Jurkat, Clone E6-1 (cell line): ENCODE measurements at regions not wholly inside any gene's neighbourhood (a gene's known extent, or its start where the extent isn't known, plus 50 kb on each side); places are given as distances from the start of the nearest gene placed in this dataset.
A peak's percentile ranks its signal among the peaks of the same experiment; 100 is the strongest.

ENCODE experiments used
- DNase-seq: peaks from one replicate; pipeline ENCODE4 v3.0.0-alpha.2; 2011; ENCODE audit warnings: low read depth, low spot score
- H3K4me3 ChIP-seq: 2 replicates; pipeline ENCODE4 v1.5.1; 2011; ENCODE audit warnings: mild to moderate bottlenecking, low read length, control low read depth, moderate library complexity

DNA sequence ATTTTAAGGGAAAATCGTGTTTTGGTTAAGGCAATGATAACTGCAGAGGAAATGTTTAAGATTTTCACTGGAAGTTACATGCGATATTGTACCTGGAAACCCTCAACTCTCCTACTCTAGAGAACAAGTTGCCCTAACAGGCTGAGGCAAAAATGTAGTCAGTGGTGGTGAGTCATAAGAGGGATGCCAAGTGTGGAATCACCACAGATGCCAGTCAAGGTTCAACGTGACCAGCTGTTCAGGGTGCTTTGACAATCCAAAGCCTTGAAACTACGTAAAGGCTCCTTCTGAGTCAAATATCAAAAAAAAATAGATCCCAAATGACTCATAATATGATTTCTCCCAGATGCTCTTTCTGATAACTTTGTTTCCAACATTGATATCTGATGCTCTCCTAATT is 77.9 kb upstream of the AFF2 start:
- H3K4me3 ChIP-seq = no peak overlapping the region
- no peak for DNase-seq

DNA sequence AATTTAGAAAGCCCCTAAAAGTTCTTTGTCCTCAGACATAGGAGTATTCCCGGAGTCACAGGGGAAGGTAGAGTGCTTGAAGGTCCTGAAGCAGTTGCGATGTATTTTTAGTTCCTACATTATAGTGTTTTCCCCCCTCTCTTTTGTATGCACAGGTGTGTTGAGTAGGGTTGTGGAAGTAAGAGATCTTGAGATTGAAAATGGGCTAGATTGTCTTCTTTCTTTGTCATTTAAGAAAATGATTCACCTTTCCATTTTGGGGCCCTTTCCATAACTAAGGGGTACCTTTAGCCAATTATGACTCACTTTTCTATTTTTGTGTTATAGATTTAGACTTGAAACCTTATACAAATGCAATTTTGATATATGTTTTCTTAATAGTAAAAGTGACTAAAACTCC is 75.8 kb upstream of the AFF2 start:
- no peak for DNase-seq

DNA sequence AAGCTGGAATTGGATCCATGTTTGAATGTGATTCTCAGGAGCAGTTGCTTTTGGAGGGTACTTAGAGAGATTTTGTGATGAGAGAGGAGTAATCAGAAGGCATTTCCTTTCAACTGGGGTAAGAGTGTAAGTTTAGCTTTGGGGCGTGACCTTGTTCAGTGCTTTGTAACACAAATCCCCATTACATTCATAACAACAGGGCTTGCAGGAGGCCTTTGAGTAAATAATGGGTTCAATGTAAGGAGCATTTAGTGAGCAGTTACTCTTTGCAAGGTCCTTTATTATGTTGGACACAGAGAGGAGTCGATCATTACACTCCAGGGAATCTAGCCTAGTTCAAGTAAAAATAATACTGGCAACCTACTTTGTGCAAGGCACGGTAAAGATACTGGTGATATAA is 74.0 kb upstream of the AFF2 start:
- H3K4me3 ChIP-seq = no peak overlapping the region
- no peak for DNase-seq

More for the DNA sequence above, 75.8 kb upstream of the AFF2 start:
- H3K4me3 ChIP-seq = no peak overlapping the region

DNA sequence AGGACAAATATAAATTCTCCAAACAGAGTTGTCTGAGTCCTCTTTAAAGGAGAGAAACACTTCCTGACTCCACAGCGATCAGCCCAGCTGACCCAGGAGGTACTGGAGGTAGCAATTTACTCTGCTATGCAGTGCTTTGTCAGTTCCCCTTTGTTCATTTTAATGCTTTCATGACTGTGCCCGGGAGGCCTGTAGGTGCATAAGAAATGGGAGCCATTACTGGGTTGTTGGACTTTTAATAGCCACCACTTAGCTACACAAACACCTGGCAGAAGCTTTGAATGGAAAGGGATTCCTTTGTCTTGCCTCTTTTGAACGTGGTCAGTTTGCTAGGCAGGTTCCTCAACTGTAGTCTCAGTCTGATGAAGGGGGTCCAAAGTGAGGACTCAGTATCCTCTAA is 59.0 kb upstream of the AFF2 start:
- no peak for DNase-seq
- no peak overlapping the region for H3K4me3 ChIP-seq

DNA sequence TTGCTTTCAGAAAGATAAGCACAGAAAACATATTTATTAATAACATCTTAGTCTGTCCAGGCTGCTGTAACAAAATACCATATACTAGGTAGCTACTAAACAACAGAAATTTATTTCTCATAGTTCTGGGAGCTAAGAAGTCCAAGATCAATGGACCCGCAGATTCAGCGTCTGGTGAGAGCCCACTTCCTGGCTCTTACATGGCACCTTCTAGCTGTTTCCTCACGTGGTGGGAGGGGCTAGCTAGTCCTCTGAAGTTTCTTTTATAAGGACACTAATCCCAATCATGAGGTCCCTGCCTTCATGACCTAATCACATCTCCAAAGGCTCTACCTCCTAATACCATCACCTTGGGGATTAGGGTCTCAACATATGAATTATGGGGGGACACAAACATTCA is 57.2 kb upstream of the AFF2 start:
- DNase-seq = peak; percentile 35

DNA sequence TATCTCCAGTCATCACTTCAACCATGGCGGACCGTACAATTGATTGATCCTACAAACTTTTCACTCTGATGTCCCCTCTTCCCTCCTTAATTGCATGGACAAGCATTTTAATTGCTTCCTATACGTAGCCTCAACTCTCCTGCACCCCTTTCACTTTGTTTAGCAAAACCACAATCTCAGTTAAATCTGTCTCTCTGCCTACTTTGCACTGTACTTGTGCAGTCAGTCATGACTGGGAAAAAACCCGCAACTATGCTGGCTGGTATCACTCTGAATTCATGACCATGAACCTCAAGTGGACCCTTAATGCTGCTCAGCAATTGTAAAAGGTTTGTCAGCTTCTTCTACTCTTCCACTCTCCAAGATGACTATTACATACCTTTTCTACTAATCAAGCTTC is 51.7 kb upstream of the AFF2 start:
- no peak overlapping the region for H3K4me3 ChIP-seq
- no peak for DNase-seq

More for the DNA sequence above, 57.2 kb upstream of the AFF2 start:
- no peak overlapping the region for H3K4me3 ChIP-seq
